CD4-positive, alpha-beta T cell (primary cell): ENCODE measurements at regions not wholly inside any gene's neighbourhood (a gene's known extent, or its start where the extent isn't known, plus 50 kb on each side); places are given as distances from the start of the nearest gene placed in this dataset.

Source experiments
- ATAC-seq: fragments of 200-7000 bp; cut with Tn5 transposase; one replicate; pipeline ENCODE4 v1.10.0; 2022; ENCODE audit warnings: mild to moderate bottlenecking; ENCODE audit not compliant: poor library complexity
- CTCF ChIA-PET: fragments of 350-600 bp; sonication (Branson Sonifier 250); formaldehyde crosslinking; loops from one replicate; lab custom pipeline; 2021; ENCODE audit warnings: antibody characterized with exemption, inconsistent platforms; lab: Charles Lee
- POLR2A ChIA-PET: fragments of 350-600 bp; sonication (Branson Sonifier 250); formaldehyde crosslinking; loops from one replicate; lab custom pipeline; 2021; ENCODE audit warnings: antibody characterized with exemption, inconsistent platforms; lab: Charles Lee
- DNase-seq, 14 experiments: peaks; one replicate each; pipeline ENCODE4 v3.0.0-alpha.2; 2013 to 2020; ENCODE audit warnings: mixed read lengths in 2 of 14
- H3K27ac ChIP-seq, 2 donors: one replicate each; pipeline versions ENCODE4 v1.5.1 to v1.7.0; 2013; ENCODE audit warnings: low read length in 2 of 2, low read depth in 1 of 2, mild to moderate bottlenecking in 1 of 2
- H3K27me3 ChIP-seq, 2 experiments: 1 replicate in 1 of 2; 2 replicates in 1 of 2; pipeline versions ENCODE4 v1.6.1 to v1.7.0; 2013; ENCODE audit warnings: low read length in 2 of 2, control low read depth in 1 of 2, mild to moderate bottlenecking in 1 of 2, moderate library complexity in 1 of 2; ENCODE audit not compliant: insufficient read depth in 2 of 2, control insufficient read depth in 1 of 2
- H3K36me3 ChIP-seq: one replicate; pipeline ENCODE4 v1.6.1; 2013; ENCODE audit warnings: low read length, control low read depth; ENCODE audit not compliant: insufficient read depth
- H3K4me1 ChIP-seq: one replicate; pipeline ENCODE4 v1.6.1; 2013; ENCODE audit warnings: low read length, control low read depth; ENCODE audit not compliant: insufficient read depth
- H3K4me3 ChIP-seq: one replicate; pipeline ENCODE4 v1.5.1; 2013; ENCODE audit warnings: mild to moderate bottlenecking, low read length, moderate library complexity
- H3K9me3 ChIP-seq, 2 experiments: 1 replicate in 1 of 2; 2 replicates in 1 of 2; pipeline versions ENCODE4 v1.6.1 to v1.7.0; 2013; ENCODE audit warnings: low read length in 2 of 2, mild to moderate bottlenecking in 2 of 2, control low read depth in 1 of 2, moderate library complexity in 1 of 2; ENCODE audit not compliant: control insufficient read depth in 1 of 2, insufficient read depth in 1 of 2
- H3K27ac Mint-ChIP-seq: one replicate; pipeline ENCODE4 v1.8.0; 2020; ENCODE audit warnings: mixed read lengths
- H3K27me3 Mint-ChIP-seq: one replicate; pipeline ENCODE4 v1.8.0; 2021; ENCODE audit warnings: mixed read lengths
- H3K36me3 Mint-ChIP-seq: one replicate; pipeline ENCODE4 v1.8.0; 2021; ENCODE audit warnings: low read depth, mixed read lengths
- H3K4me1 Mint-ChIP-seq: one replicate; pipeline ENCODE4 v1.8.0; 2021; ENCODE audit warnings: low read depth, mixed read lengths
- H3K4me3 Mint-ChIP-seq: one replicate; pipeline ENCODE4 v1.8.0; 2020; ENCODE audit warnings: mild to moderate bottlenecking, mixed read lengths
- H3K9me3 Mint-ChIP-seq: one replicate; pipeline ENCODE4 v1.8.0; 2020; ENCODE audit warnings: mixed read lengths
- CTCF ChIP-seq: fragments of 200-600 bp; IDR thresholded peaks from one replicate; pipeline ENCODE4 v1.8.0; 2022; ENCODE audit warnings: antibody characterized with exemption, mild to moderate bottlenecking
- intact Hi-C, 2 experiments: fragments of 100-400 bp; cut with DNase I in 1 of 2; cut with micrococcal nuclease in 1 of 2; formaldehyde crosslinking; loops; one replicate each; pipeline versions ENCODE4 v1.15.1 to v1.9.0; 2023 to 2025; cut with DNase I, micrococcal nuclease

DNA sequence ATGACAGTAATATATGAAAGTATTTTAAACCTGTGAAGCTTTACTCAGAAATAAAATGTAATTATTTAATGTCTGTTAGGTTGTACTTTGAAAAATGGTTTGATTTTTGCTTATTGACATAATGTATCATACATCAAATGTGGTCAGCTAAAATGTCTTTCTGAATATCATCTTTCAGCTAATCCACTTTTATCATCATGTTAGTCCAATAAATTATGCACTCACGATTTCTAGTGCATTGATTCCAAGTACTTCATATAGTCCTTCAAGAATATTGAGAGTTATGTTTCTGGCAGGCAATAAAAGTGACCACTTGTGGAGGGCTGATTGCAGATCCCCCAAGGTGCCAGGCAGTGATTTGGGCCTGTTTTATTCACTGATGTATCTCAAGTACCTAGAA lies 1204.1 kb downstream of the OLFM4 start:
- H3K9me3 ChIP-seq: no peaks in the 10 kb centered on the region
- no peak for ATAC-seq
- H3K4me3 Mint-ChIP-seq: no peak overlapping the region
- POLR2A ChIA-PET: no interaction called here
- CTCF ChIA-PET: no interaction called here
- no peaks in the 10 kb centered on the region for H3K27me3 ChIP-seq
- H3K36me3 Mint-ChIP-seq: no peaks in the 10 kb centered on the region
- H3K4me3 ChIP-seq: no peak overlapping the region
- no peaks in the 10 kb centered on the region for H3K4me1 Mint-ChIP-seq
- H3K9me3 Mint-ChIP-seq: peaks cover 18% of the 10 kb centered on the region
- intact Hi-C loops: no loop called here
- H3K36me3 ChIP-seq: no peaks in the 10 kb centered on the region
- H3K27ac Mint-ChIP-seq: no peak overlapping the region
- no peak overlapping the region for H3K27ac ChIP-seq
- no peaks in the 10 kb centered on the region for H3K4me1 ChIP-seq
- no peaks in the 10 kb centered on the region for H3K27me3 Mint-ChIP-seq
- DNase-seq: no peak
- TF ChIP-seq CTCF: no peak

DNA sequence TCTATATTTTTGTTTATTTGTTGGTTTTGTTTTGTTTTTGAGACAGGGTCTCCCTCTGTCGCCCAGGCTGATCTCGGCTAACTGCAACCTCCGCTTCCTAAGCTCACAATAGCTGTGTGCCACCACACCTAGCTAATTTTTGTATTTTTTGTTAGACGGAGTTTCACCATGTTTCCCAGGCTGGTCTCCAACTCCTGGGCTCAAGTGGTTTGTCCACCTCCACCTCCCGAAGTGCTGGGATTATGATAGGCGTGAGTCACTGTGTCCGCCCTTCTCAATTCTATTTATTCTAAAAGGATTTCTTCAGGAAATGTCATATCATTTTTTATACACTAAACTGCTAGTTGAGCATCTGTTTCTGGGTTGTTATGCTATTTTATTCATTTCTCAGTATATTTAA lies 1206.0 kb downstream of the OLFM4 start:
- ChIA-PET CTCF (no interaction called here), POLR2A (no interaction called here)
- no peak overlapping the region for H3K4me3 ChIP-seq
- H3K27me3 ChIP-seq: no peaks in the 10 kb centered on the region
- H3K27ac ChIP-seq: no peak overlapping the region
- H3K27me3 Mint-ChIP-seq: no peaks in the 10 kb centered on the region
- ATAC-seq (no peak), DNase-seq (no peak)
- no peak overlapping the region for H3K27ac Mint-ChIP-seq
- peaks cover 0 to 4% of the 10 kb centered on the region in 2 experiments for H3K9me3 ChIP-seq
- peaks cover 16% of the 10 kb centered on the region for H3K9me3 Mint-ChIP-seq
- no peaks in the 10 kb centered on the region for H3K36me3 Mint-ChIP-seq
- intact Hi-C loops: no loop called here
- H3K4me3 Mint-ChIP-seq: no peak overlapping the region
- H3K4me1 ChIP-seq: no peaks in the 10 kb centered on the region
- no peak for TF ChIP-seq CTCF
- no peaks in the 10 kb centered on the region for H3K36me3 ChIP-seq
- no peaks in the 10 kb centered on the region for H3K4me1 Mint-ChIP-seq

- H3K36me3 Mint-ChIP-seq: no peaks in the 10 kb centered on the region
- Histone ChIP-seq H3K4me3 (no peak overlapping the region), H3K4me1 (no peaks in the 10 kb centered on the region), H3K36me3 (no peaks in the 10 kb centered on the region), H3K27me3 (no peaks in the 10 kb centered on the region), H3K9me3 (peaks cover 0 to 10% of the 10 kb centered on the region in 2 experiments), H3K27ac (no peak overlapping the region)
- DNase-seq (no peak), ATAC-seq (no peak)
- CTCF ChIA-PET: no interaction called here
- H3K4me3 Mint-ChIP-seq: no peak overlapping the region
- H3K4me1 Mint-ChIP-seq: no peaks in the 10 kb centered on the region
- TF ChIP-seq CTCF: no peak
- POLR2A ChIA-PET: no interaction called here
- no peaks in the 10 kb centered on the region for H3K27me3 Mint-ChIP-seq
- H3K27ac Mint-ChIP-seq: no peak overlapping the region
- intact Hi-C loops: no loop called here
- peaks cover 10% of the 10 kb centered on the region for H3K9me3 Mint-ChIP-seq
Measured at GRCh38 chr13:54241719-54242118, 1213.1 kb downstream of the OLFM4 start.
